OCI-LY1 (cell line): ENCODE measurements at regions not wholly inside any gene's neighbourhood (a gene's known extent, or its start where the extent isn't known, plus 50 kb on each side); places are given as distances from the start of the nearest gene placed in this dataset.

Source experiments
- H2AFZ ChIP-seq: fragments of 200-600 bp; sonication (generic), shearing (Covaris generic); 2 replicates; pipeline ENCODE4 v1.6.0; 2014; ENCODE audit warnings: antibody characterized with exemption, mild to moderate bottlenecking, low read length
- H3F3A ChIP-seq: fragments of 200-600 bp; sonication (generic), shearing (Covaris generic); 2 replicates; pipeline ENCODE4 v1.6.0; 2014; ENCODE audit warnings: mild to moderate bottlenecking, antibody characterized with exemption, low read length, moderate library complexity; ENCODE audit not compliant: insufficient read depth
- H3K27ac ChIP-seq: fragments of 200-600 bp; sonication (generic); 2 replicates; pipeline ENCODE4 v1.5.1; 2014; ENCODE audit warnings: low read length, mixed run types, mild to moderate bottlenecking, low read depth; ENCODE audit not compliant: poor library complexity, severe bottlenecking
- H3K27me3 ChIP-seq: fragments of 200-600 bp; sonication (generic); 2 replicates; pipeline ENCODE4 v1.6.0; 2014; ENCODE audit warnings: antibody characterized with exemption, mild to moderate bottlenecking, low read length, moderate library complexity; ENCODE audit not compliant: insufficient read depth
- H3K36me3 ChIP-seq: fragments of 200-600 bp; sonication (generic); 2 replicates; pipeline ENCODE4 v1.6.1; 2014; ENCODE audit warnings: mild to moderate bottlenecking, antibody characterized with exemption, low read length, moderate library complexity, mixed read lengths; ENCODE audit not compliant: insufficient read depth
- H3K4me1 ChIP-seq: fragments of 200-600 bp; sonication (generic); 2 replicates; pipeline ENCODE4 v1.5.1; 2014; ENCODE audit warnings: mild to moderate bottlenecking, low read length, moderate library complexity; ENCODE audit not compliant: insufficient read depth, severe bottlenecking
- H3K4me2 ChIP-seq: fragments of 200-600 bp; sonication (generic), shearing (Covaris generic); 2 replicates; pipeline ENCODE4 v1.6.1; 2014; ENCODE audit warnings: low read length
- H3K4me3 ChIP-seq: fragments of 200-600 bp; sonication (generic); 2 replicates; pipeline ENCODE4 v1.5.1; 2014; ENCODE audit warnings: low read length, low read depth, mild to moderate bottlenecking, mixed read lengths; ENCODE audit not compliant: poor library complexity, severe bottlenecking
- H3K79me2 ChIP-seq: fragments of 200-600 bp; shearing (Covaris generic); 2 replicates; pipeline ENCODE4 v1.6.1; 2016; ENCODE audit warnings: mixed run types, low read length, mixed read lengths; ENCODE audit not compliant: insufficient read depth
- H3K9ac ChIP-seq: fragments of 200-600 bp; sonication (generic), shearing (Covaris generic); 2 replicates; pipeline ENCODE4 v1.6.1; 2014; ENCODE audit warnings: mild to moderate bottlenecking, low read length, mixed read lengths
- H3K9me2 ChIP-seq: fragments of 200-600 bp; sonication (generic), shearing (Covaris generic); 2 replicates; pipeline ENCODE4 v1.6.1; 2014; ENCODE audit warnings: low read depth, mild to moderate bottlenecking, low read length, mixed read lengths
- H3K9me3 ChIP-seq: fragments of 200-600 bp; shearing (Covaris generic); 2 replicates; pipeline ENCODE4 v1.6.1; 2014; ENCODE audit warnings: low read length, mixed read lengths
- H4K20me1 ChIP-seq: fragments of 200-600 bp; sonication (generic), shearing (Covaris generic); 2 replicates; pipeline ENCODE4 v1.6.0; 2016; ENCODE audit warnings: mild to moderate bottlenecking, low read length; ENCODE audit not compliant: insufficient read depth
- EZH2 ChIP-seq: fragments of 200-600 bp; sonication (generic), shearing (Covaris generic); IDR thresholded peaks from 2 replicates; pipeline ENCODE4 v1.8.0; 2017; ENCODE audit warnings: borderline replicate concordance, mixed run types, mild to moderate bottlenecking, antibody characterized with exemption, low read length, moderate library complexity, mixed read lengths
- TF ChIP-seq, protein P1 (sequence below): fragments of 200-600 bp; sonication (generic), shearing (Covaris generic); IDR thresholded peaks from 2 replicates; pipeline ENCODE4 v1.5.1; 2017; ENCODE audit warnings: mild to moderate bottlenecking, antibody characterized with exemption, low read length, moderate library complexity, mixed read lengths

DNA sequence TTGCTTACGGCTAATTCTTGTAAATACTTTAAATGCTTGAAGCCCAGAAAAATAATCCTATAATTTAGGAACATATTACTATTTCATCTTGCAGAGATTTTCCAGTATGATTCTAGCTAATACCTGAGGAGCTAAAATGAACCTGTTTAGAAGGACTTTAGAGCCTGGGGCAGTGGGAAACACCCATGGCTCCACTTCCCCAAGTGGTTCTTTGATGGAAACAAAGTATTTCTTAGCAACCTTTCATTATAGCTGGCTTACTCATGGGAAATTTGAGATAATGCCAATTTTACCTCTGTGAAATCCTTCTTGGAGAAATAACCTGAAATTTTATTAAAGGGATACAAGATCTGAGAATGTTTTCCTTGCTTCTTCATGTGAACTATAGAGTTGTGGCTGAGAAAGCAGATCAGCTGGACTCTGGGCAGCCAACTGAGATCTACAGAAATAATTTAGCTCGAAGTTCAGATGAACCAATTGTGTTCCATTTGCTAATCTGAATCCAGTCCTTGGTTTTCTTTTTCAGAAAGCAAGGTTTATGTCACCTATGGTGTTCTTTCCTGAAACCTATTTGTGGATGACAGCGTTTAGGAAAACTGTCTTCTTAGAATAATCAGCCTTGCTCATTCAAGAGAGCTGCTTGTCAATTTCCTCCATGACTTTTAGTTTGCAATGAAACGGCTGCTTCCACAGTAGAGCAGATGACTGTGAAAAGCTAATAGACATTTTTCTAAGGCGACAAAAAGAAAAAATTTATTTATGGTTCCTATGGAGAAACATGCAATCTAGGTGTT lies 141.8 kb upstream of the CPM start:
- Histone ChIP-seq H3K9me2 (no peaks in the 10 kb centered on the region), H3F3A (no peaks in the 10 kb centered on the region), H3K27me3 (no peaks in the 10 kb centered on the region), H2AFZ (no peak overlapping the region), H4K20me1 (no peaks in the 10 kb centered on the region; the same call in 1 of the 2 replicates), H3K9me3 (no peaks in the 10 kb centered on the region), H3K27ac (no peak overlapping the region), H3K4me3 (no peak overlapping the region), H3K4me1 (no peaks in the 10 kb centered on the region), H3K4me2 (no peak overlapping the region), H3K9ac (no peak overlapping the region), H3K36me3 (no peaks in the 10 kb centered on the region), H3K79me2 (no peaks in the 10 kb centered on the region)
- TF ChIP-seq, protein P1, sequence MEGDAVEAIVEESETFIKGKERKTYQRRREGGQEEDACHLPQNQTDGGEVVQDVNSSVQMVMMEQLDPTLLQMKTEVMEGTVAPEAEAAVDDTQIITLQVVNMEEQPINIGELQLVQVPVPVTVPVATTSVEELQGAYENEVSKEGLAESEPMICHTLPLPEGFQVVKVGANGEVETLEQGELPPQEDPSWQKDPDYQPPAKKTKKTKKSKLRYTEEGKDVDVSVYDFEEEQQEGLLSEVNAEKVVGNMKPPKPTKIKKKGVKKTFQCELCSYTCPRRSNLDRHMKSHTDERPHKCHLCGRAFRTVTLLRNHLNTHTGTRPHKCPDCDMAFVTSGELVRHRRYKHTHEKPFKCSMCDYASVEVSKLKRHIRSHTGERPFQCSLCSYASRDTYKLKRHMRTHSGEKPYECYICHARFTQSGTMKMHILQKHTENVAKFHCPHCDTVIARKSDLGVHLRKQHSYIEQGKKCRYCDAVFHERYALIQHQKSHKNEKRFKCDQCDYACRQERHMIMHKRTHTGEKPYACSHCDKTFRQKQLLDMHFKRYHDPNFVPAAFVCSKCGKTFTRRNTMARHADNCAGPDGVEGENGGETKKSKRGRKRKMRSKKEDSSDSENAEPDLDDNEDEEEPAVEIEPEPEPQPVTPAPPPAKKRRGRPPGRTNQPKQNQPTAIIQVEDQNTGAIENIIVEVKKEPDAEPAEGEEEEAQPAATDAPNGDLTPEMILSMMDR: no peak
- TF ChIP-seq EZH2: no peak

DNA sequence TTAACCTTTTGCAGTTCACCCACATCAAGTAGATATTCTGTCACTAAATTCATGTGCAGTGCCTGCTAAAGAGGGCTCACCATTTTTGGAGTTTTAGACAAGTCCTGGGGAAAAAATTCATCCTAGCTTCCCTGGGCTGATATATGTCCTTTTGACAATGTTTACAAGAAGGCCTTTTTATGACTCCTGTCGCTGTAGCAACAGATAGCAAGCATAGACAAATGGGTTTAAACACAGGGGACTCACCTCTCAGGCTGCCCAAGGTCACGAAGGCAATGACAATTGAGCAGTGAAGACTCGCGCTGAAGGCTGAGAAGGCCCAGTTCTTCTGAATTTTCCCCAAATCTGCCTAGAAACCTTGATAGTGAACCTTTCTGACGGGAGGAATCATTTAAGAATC lies 150.7 kb upstream of the CPM start:
- no peak overlapping the region for H3K4me2 ChIP-seq
- H3K79me2 ChIP-seq: no peaks in the 10 kb centered on the region
- no peaks in the 10 kb centered on the region for H3K9me3 ChIP-seq
- TF ChIP-seq, protein P1: no peak
- no peaks in the 10 kb centered on the region for H4K20me1 ChIP-seq
- H3K27me3 ChIP-seq: no peaks in the 10 kb centered on the region
- H3K9ac ChIP-seq: no peak overlapping the region
- H3F3A ChIP-seq: no peaks in the 10 kb centered on the region
- no peak overlapping the region for H3K27ac ChIP-seq
- H3K9me2 ChIP-seq: no peaks in the 10 kb centered on the region
- no peaks in the 10 kb centered on the region for H3K4me1 ChIP-seq
- H2AFZ ChIP-seq: no peak overlapping the region
- H3K4me3 ChIP-seq: no peak overlapping the region
- no peaks in the 10 kb centered on the region for H3K36me3 ChIP-seq

DNA sequence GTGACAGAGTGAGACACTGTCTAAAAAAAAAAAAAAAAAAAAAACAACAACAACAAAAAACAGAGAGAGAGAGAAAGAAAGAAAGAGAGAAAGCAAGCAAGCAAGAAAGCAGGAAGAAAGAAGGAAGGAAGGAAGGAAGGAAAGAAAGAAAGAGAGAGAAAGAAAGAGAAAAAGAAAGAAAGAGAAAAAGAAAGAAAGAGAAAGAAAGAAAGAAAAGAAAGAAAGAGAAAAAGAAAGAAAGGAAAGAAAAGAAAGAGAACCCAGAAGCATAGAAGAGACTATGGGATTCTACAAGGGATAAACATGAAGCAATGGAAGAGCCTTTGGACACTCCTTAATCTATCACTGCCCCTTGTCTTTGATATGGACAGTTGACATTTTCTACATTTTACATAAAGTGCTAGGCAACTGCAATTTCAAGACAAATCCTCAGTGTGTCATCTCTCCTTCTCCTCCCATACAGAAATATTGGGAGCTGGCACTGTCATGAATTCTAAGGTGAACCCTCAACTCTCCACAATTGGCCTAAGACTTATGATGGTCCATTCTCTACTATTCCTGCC lies 151.9 kb upstream of the CPM start:
- no peaks in the 10 kb centered on the region for H3K36me3 ChIP-seq
- no peaks in the 10 kb centered on the region for H3K27me3 ChIP-seq
- no peaks in the 10 kb centered on the region for H4K20me1 ChIP-seq
- H3K9me3 ChIP-seq: no peaks in the 10 kb centered on the region
- no peaks in the 10 kb centered on the region for H3F3A ChIP-seq
- TF ChIP-seq, protein P1: no peak
- TF ChIP-seq EZH2: no peak
- no peaks in the 10 kb centered on the region for H3K9me2 ChIP-seq
- H3K9ac ChIP-seq: no peak overlapping the region
- H2AFZ ChIP-seq: no peak overlapping the region
- H3K4me3 ChIP-seq: no peak overlapping the region
- H3K27ac ChIP-seq: no peak overlapping the region
- H3K4me1 ChIP-seq: no peaks in the 10 kb centered on the region
- no peaks in the 10 kb centered on the region for H3K79me2 ChIP-seq
- no peak overlapping the region for H3K4me2 ChIP-seq
